ENCODE measurements at regions not wholly inside any gene's neighbourhood (a gene's known extent, or its start where the extent isn't known, plus 50 kb on each side); places are given as distances from the start of the nearest gene placed in this dataset.
"Not testable (repeated sequence)": the region's sequence is repeated elsewhere in the genome, so short reads cannot be mapped to it uniquely, and the experiment has no call there.

DNA sequence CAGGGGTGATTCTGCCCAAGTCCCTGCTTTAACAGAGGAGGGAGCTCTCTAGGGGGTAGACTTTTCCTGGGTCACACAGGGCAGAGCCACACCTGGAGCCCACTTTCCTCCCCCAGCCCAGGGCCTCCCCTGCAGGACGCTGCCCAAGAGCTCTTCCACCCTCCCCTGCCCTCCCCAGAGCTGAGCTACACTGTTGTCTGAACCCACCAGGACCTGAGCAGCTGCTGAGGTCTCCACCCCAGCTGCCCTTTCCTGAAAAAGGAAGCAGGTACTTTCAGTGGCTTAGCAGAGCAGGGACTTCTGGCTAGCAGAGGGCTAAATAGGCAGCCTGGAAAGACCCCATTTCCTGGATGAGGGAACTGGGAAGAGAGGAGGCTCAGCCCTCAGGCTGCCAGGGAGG is 169.3 kb upstream of the ETV3 start:
- ATAC-seq (no peak), DNase-seq (no peak)
- intact Hi-C loops (cut with micrococcal nuclease): no loop called here

DNA sequence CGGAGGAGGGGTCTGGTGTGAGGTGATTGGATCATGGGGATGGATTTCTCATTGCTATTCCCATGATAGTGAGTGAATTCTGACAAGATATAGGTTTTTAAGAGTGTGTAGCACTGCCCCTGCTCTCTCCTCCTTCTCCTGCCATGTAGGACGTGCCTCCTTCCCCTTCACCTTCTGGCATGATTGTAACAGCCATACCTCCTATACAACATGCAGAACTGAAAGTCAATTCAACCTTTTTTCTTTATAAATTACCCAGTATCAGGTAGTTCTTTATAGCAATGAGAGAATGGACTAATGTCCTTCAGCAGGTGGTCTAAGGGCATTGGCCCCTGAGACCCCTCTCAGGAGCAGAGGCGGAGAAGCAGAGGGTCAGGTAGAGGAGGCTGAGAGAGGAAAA is 168.7 kb upstream of the ETV3 start:
- intact Hi-C loops (cut with micrococcal nuclease): no loop called here
- DNase-seq: no peak
- no peak for ATAC-seq

DNA sequence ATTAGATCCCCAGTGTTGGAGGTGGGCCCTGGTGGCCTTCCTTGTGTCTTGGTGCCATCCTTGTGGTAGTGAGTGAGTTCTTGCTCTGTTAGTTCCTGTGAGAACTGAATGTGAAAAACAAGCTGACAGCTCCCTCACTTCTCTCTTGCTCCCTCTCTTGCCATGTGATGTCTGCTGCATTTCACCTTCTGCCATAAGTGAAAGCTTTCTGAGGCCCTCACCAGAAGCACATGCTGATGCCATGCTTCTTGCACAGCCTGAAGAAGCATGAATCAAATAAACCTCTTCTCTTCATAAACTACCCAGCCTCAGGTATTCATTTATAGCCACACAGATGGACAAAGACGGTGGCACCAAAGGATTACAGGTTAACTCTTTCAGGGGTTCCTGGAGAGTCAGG is 166.1 kb upstream of the ETV3 start:
- intact Hi-C loops (cut with micrococcal nuclease): no loop called here
- ATAC-seq: no peak
- DNase-seq: no peak

DNA sequence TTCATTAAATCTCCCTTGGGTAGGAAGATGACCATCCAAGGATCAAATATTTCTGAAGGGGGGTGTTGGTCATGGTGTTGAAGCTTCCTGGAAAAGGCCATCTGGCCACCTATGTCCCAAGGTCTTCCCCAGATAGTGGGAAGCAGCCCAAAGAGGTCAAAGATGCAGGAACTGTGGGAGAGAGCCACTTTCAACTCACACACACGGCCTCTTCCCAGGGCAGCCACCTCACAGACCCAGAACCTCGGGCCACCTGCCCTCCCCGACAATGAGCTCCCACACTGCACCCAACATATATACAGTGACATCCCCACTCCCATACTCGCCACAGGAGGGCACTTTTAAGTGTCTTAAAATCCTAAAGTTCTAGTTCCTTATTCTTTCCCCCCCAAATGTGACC is 164.5 kb upstream of the ETV3 start:
- intact Hi-C loops (cut with micrococcal nuclease): no loop called here
- no peak for DNase-seq
- no peak for ATAC-seq

DNA sequence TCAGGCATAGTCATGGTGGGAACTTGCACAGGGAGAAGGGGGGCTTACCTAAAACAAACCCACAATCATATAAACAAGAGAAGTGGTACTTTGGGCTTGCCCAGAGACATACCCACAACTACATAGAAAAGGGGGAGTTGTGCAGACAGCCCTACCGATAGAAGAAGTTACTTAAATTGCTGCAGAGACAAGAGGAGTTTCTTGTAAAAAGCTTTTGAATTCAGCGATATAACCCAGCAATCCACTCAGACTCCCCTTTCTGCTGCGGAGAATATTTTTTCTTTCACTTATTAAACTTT is 164.0 kb upstream of the ETV3 start:
- intact Hi-C loops (cut with micrococcal nuclease): no loop called here
- no peak for ATAC-seq
- no peak for DNase-seq

DNA sequence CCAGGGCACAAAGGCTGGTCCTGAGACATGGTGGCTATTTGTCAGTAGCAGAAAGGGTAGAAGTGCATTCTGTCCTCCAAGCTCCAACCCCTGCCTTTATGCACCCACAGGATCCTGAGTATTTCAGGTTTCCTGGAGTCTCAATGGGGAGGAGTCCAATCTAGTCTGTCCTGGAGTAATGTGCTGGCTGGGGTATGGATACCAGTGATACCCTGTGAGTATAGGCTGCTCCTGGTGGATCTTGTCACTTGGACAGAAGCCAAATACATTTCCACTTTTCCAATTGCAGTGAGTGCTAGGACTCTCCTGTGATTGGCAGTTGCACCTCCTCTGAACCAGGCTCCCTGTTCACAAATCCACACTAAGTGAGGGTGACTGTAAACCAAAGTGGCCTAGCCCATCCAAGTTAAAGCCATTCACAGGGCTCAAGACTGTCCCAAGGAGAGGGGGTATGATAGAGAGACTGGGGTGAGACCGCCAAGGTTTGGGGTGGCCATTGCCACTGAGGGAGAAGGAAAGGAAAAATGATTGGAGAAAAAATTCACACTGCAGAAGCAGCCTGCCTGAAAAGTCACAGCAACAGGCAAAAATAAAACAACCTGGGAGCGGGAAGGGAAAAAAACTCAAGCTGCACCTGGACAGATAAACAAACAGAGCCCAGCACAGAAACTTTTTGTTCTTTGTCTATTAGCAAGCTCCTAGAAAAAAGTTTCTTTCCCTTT is 163.4 kb upstream of the ETV3 start:
- ATAC-seq: no peak
- intact Hi-C loops (cut with micrococcal nuclease): no loop called here
- no peak for DNase-seq

DNA sequence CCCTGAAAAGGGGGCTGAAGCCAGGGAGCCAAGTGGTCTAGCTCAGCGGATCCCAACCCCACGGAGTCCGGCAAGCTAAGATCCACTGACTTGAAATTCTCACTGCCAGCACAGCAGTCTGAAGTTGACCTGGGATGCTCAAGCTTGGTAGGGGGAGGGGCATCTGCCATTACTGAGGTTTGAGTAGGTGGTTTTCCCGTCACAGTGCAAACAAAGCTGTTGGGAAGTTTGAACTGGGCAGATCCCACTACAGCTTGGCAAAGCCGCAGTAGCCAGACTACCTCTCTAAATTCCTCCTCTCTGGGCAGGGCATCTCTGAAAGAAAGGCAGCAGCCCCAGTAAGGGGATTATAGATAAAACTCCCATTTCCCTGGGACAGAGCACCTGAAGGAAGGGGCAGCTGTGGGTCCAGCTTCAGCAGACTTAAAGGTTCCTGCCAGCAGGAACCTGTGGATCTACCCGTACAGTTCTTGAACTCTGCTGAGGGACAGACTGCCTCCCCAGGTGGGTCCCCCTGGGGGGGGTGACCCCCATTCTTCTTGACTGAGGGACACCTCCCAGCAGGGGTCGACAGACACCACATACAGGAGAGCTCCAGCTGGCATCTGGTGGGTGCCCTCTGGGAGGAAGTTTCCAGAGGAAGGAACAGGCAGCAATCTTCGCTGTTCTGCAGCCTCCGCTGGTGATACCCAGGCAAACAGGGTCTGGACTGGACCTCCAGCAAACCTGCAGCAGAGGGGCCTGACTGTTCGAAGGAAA is 156.4 kb upstream of the ETV3 start:
- DNase-seq; intact Hi-C loops (cut with micrococcal nuclease); ATAC-seq: not testable (repeated sequence)

DNA sequence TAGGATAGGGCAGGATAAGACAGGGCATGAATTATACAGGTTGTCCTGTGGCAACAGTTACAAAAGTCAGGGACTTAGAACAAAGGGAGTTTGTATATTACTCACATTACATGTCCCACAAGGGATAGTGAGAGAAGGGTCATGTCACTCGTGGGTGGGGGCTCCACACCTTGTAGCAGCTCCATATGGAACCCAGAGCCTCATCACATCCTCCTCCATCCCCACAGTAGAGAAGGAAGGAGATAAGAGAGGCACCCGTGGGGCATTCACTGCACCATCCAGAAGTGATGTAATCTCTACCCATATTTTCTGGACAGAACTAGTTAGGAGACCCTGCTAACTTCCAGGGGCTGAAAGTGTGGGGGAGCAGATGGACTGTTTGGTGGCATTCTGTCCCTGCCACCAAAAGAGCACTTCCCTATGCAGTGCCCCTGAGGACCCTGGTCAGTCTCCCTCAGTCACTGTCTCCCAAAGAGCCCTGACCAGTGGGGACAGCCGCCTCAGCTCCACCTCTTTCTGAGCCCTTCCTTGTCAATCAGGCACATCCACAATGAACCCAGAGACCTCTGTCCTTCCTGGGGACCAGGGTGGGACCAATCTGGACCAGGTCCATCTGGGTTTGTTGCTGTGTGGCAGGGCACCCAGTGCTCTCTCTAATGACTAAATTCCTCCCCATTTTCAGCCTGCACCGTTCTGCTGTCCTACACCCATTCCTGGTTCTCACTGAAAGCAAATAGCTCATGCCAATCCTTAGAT is 154.8 kb upstream of the ETV3 start:
- DNase-seq: no peak
- intact Hi-C loops (cut with micrococcal nuclease): no loop called here
- ATAC-seq: no peak

DNA sequence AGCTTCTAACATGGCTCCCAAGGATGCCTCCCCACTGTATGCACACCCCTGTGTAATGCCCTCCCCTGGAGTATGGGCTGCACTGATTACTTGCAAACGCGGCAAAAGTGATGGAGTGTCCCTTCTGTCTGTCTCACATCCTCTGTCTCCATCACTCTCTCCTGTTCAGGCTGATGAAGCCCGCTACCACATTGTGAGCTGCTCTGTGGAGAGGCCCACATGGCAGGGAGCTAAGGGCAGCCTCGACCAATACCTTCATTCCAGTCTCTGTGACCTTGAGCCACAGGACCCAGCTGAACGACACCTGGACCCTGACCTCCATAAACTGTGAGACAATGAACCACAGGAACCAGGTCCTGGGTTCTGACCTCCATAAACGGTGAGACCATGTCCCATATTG is 154.1 kb upstream of the ETV3 start:
- intact Hi-C loops (cut with micrococcal nuclease): no loop called here
- no peak for ATAC-seq
- DNase-seq: no peak

DNA sequence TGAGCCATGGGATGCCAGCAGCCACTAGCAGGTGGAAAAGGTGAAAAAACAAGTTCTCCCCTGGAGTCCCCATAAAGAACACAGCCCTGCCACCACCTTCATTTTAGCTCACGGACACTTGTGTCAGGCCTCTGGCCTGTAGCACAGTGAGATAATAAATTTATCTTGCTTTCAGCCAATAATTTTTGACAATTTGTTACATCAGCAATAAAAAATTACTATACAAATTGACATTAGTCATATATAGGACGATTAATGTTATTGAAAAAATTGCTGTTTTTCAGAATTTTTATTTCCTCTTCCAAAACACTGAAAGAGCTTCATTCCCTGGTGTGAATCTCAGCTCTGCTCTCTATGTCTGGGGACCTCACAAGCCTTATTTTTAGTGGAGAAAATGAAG is 152.9 kb upstream of the ETV3 start:
- DNase-seq (no peak), ATAC-seq (no peak)
- intact Hi-C loops (cut with micrococcal nuclease): no loop called here

DNA sequence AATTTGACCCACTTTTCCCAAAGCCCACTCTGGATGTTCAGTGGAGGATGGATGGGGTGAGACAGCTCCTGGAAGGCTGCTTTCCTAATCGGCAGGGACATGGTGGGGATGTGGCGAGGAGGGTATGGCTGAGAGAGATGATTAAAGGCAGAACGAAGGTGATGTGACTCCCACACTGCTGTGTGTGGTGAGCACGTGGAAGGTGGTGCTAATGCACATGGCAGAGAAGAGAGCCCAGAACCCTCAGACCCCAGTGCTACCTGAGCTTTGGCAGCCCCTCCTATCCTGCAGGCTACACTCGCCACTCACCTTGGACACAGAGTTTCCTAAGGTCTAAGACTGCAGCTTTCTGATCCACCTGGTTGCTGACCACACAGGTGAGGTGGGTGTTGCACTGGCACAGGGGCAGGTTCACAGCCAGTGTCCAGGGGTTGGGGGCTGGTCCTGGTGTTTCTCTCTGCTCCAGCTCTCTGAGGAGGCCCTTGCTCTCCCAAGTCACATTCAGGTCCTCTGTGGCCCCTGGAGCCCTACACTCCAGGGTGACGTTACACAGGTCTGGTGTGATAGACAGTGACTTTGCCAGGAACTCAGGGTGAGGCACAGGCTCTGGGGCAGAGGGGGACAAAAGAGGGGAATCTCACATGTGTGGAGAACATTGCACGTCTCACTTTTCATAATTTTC is 151.4 kb upstream of the ETV3 start:
- ATAC-seq (no peak), DNase-seq (no peak)
- intact Hi-C loops (cut with micrococcal nuclease): no loop called here

DNA sequence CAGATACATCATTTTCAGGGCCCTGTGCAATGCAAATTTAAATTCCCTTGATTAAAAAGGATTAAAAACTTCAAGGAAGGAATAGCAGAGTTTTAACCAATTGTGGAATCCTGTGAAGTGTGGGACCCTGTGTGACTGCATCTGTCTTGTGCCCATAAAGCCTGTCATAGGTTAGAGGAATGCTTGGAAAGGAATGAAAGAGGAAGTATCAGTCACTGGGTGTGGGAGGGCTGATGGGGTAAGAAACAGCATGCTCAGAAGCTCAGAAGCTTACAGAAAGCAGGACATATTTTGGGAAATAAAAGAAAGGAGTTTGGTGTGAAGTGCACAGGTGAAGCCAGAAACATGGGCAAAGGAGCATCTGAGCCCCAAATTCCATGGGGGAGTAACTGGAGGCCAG is 150.8 kb upstream of the ETV3 start:
- no peak for ATAC-seq
- no peak for DNase-seq
- intact Hi-C loops (cut with micrococcal nuclease): no loop called here

DNA sequence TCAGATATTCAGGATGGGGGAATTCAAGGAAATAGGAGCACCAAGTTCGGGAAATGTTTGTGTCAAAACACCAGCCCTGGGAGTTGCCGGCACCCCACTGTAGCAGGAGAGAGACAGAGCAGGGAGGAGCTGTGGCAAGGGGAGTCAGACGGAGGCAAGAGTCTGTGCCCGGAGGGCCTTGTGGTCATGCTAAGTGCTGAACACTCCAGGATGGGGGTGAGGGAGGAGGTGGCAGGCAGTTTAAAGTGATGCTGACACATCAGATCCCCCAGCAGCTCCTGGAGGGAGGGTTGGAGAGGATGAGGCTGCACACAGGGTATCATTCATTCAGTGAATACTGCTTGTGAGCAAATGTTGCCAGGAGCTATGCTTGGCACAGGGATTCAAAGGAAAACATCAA is 150.3 kb upstream of the ETV3 start:
- ATAC-seq (no peak), DNase-seq (no peak)
- intact Hi-C loops (cut with micrococcal nuclease): no loop called here

DNA sequence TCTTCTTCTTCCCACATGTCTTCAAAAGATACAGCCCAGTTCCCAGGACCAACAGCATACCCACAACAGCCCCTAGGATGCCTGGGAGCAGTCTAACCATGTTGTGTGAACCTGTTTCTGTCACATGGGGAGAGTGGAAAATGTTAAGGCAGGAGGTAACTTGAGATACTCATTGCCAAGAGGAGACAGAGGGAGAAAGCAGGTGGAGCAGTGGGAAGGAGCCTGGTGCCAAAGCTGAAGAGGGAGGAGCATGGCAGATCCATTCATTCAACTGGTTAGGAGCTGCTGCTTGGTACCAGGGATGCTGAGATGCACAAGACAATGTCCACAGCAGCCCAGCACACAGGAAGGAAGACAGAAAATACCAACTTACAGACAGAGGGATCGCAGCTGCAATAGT is 149.8 kb upstream of the ETV3 start:
- DNase-seq (no peak), ATAC-seq (no peak)
- intact Hi-C loops (cut with micrococcal nuclease): no loop called here

DNA sequence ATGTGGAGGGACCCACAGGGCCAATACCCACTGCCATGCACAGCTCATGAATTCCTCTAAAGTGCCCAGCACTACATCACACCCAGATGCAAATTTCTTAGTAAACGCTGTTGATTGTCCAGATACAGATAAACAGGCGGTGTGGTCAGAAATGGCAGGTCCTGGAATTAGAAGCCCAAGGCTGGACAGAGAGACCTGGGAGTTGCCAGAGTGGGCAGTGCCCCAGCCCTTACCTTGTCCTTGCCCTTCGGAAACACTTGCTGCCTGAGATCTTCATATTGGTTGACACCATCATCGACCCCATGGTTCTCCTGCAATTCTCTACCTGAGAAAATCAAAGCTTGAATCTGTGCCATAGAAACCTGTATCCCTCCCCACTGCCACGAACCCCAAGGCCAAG is 149.3 kb upstream of the ETV3 start:
- ATAC-seq: no peak
- intact Hi-C loops (cut with micrococcal nuclease): no loop called here

DNA sequence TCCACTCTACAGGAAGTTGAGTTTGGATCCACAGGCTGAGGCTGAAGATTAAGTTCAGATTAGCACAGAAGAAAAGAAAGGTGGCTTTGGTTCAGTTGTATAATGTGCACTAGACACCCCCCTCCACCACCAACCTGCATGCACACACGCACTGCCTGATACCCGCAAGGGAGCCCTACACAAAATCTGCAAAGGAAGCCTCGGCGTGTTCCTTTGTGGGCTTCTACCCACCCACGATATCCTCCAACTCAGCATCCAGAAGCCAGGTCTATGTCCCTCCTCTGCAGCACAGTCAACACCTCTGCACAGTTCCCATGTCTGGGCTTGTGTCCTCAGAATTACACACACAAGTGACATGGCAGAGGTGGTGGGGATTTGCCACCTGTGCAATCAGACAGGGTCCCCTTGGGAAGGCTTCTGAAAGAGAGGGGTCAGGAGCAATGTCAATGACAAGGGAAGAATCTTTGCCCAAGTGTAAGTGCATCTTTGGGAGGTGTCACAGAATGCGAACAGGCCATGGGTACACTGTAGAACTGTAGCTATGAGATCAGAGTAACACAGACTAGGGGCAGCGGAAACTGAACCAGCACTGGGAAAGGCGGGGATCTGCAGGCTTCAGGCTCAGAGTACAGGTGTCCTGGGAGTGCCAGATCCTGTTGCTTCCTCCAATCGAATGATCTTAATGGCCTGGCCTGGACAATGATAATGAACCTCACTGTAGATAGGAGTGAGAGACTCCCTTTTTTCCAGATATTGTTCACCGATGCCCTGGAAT is 148.6 kb upstream of the ETV3 start:
- intact Hi-C loops (cut with micrococcal nuclease): no loop called here
- no peak for ATAC-seq
- no peak for DNase-seq

More for the DNA sequence above, 149.3 kb upstream of the ETV3 start:
- DNase-seq: no peak

DNA sequence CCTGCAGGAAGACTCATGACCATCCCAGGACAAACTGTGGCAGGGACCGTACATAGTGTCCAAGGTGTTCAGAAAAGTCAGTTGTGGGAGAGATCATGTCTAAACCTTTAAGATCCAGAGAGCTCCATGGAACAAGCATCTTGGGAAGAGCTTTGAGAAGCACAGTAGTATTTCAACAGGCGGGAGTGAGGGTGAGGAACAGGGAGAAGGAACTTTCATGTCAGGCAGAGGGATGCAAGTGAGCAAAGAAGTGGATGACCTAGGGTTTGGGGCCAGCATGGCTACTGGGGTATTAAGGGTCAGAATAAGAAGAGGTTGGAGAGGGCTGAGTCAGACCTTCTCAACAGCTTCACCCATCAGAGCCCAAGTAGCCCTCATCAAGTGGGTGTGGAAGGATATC is 147.9 kb upstream of the ETV3 start:
- DNase-seq (no peak), ATAC-seq (no peak)
- intact Hi-C loops (cut with micrococcal nuclease): no loop called here

DNA sequence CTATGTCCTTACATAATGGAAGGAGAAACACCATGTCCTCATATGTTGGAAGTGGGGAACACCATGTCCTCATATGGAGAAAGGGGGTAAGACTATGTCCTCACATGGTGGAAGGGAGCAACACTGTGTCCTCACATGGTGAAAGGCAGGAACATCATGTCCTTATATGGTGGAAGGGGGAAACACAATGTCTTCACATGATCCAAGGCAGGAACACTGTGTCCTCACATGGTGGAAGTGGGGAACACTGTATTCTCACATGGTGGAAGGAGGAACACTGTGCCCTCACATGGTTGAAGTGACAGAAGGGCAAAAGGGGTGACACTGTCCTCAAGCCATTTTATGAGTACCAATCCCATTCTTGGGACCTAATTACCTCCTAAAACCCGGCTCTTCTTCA is 146.3 kb upstream of the ETV3 start:
- ATAC-seq: no peak
- intact Hi-C loops (cut with micrococcal nuclease): no loop called here

DNA sequence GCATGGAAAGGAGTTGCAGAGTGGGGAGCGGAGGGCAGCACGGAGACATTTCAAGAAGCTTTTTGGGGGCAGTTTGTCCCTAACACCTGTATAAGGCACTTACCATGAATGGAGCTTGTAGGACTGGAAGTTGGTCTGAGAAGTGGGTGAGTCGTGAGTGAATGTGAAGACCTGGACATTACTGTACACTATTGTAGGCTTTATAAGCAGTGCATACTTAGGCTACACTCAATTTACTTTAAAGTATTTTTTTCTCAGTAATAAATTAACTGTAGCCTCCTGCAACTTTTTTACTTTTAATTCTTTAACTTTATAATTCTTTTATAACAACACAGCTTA is 141.6 kb upstream of the ETV3 start:
- no peak for ATAC-seq
- intact Hi-C loops (cut with micrococcal nuclease): no loop called here

More for the DNA sequence above, 146.3 kb upstream of the ETV3 start:
- no peak for DNase-seq

More for the DNA sequence above, 141.6 kb upstream of the ETV3 start:
- DNase-seq: no peak
